ENCODE measurements at regions not wholly inside any gene's neighbourhood (a gene's known extent, or its start where the extent isn't known, plus 50 kb on each side); places are given as distances from the start of the nearest gene placed in this dataset.

DNA sequence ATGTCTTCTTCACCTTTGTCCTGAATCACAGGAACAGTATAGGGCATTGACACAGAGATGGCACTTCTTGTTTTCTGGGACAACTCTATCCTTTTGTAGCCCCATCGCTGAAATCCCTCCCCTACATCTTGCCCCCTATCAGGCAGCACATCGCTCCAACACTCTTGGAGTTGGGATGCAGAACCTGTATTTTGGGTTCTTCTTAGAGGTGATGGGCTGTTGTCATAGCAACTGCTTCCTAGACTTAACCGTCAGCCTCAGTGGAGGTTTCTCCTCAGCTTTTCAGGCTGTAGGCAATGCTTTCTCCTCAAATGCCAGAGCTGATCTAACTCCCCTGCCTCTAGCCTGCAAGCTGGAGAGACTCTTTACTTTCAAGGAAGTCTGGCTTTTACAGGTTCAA, 99.9 kb upstream of the SPRED2 start:
- DNase-seq (no peak), ATAC-seq (no peak)

DNA sequence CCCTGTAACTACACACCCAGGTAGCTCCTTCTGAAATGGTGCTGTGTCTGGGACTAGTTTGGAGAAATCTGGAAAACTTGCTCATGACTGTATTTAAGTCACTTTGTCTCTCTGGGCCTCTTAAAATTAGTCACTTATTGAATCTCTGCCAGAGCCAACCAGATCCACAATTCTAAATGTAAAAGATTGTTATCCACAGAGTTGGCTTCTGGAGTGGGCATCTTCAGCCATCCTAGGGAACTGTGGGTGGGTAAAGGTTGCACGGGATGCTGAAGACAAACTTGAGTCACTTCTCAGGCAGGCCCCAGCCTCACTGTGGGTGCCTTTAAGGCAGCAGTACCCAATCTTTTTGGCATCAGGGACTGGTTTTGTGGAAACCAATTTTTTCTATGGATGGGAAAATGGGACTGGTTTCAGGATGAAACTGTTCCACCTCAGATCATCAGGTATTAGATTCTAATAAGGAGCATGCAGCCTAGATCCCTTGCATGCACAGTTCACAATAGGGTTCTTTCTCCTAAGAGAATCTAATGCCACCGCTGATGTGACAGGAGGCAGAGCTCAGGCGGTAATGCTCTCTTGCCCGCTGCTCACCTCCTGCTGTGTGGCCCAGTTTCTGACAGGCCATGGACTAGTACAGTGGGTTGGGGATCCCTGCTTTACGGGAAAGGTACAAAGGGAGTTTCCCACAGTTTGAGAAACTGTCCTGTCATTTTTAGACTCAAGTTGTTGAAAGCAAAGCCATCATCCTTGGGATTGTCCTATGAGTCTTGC, 98.3 kb upstream of the SPRED2 start:
- ATAC-seq = no peak
- no peak for DNase-seq

DNA sequence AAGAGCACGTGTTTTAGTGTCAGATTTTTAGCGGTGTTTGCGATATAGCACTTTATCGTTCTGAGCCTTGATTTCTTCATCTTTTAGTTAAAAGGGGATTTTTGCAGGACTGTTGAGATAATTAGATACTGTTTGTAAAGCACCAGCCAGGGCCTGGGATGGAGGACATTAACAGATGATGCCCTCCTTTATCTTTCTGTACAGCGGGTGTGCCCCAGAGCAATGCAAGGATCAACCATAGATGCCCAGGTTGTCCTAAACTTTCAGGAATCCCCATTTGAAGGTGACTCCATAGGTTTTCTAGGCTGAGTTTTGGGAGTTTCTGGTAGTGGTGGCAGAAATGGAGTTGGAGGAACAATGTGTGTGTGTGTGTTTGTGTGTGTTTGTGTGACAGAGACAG, 97.0 kb upstream of the SPRED2 start:
- ATAC-seq = no peak
- no peak for DNase-seq

DNA sequence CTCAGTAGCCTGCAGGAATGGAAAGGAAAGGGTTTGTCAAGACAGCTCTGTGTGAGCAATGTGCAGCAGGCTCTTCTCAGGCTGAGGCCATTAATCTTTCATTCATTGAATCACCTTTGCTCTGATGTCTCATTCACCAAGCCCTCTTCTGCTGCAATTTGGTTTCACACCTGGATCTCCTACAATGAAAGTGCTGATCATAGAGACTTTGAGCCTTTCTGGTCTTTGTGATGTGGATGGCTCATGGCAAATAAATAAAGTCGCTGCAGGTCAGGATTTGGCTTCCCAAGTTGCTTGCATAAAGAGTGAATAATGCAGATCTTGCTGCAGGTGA, 95.8 kb upstream of the SPRED2 start:
- no peak for DNase-seq
- ATAC-seq = no peak

DNA sequence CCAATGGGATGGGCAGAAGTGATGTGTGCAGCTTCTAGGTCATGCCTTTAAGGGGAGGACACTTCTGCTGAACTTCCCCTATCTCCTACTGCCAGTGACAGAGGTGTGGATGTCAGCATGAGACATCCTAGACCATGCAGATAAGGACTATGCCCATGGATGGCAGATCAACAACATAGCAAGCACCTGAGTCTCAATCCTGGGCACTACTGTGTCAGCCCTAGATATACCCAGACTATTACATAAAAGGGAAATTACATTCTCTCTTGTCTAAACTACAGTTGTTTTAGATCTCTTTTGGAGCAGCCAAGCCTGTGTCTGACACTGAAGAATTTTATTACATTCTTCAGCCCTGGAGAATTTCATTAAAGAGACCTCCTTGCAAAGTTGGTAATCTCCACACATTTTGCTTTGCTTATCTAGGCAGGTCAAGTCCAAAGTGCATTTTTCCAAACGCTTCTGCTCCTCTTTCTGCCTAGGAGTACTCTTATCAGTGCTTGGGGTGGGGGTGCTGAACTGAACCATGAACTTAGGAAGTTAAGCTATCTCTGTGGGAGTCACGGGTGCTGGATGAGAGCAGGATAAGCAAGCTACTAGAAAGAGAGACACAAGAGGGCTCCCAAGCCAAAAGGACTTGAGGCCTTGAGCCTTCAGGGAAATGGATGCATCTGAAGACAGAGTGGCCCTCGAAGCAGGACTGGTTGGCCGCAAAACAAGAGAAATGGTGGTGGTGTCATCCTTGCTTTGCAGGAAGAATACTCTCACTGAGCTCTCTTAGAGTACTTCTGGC, 95.2 kb upstream of the SPRED2 start:
- no peak for DNase-seq

DNA sequence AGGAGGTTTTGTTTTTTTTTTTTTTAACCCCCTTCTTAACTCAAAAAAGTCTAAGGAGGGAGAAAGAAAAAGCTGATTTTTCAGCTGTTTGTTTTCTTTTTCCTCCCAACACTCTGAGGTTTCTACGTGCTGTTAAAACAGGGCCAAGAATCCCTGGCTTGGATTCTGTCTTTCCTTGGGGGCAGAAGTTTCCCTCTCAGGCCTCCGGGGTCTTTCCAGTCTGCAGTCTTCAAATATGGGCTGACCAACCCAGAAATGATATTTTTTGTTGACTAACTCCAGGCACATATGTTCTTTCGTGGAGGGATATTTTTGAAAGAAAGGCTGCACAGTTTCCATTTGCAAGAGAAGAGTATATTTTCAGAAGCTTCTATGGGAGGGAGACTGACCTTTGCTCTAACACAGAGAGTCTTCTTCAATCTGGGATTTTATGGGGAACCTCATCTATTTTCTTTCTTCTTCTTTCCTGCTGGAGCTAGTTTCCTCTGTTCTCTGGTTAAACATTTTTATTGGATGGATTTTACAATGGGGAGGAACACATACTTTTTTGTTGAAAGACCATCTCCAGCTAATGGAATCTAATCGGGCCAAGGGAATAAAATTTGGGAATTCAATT, 93.3 kb upstream of the SPRED2 start:
- no peak for ATAC-seq
- DNase-seq = no peak

More for the DNA sequence above, 95.2 kb upstream of the SPRED2 start:
- ATAC-seq = peak; percentile 23

DNA sequence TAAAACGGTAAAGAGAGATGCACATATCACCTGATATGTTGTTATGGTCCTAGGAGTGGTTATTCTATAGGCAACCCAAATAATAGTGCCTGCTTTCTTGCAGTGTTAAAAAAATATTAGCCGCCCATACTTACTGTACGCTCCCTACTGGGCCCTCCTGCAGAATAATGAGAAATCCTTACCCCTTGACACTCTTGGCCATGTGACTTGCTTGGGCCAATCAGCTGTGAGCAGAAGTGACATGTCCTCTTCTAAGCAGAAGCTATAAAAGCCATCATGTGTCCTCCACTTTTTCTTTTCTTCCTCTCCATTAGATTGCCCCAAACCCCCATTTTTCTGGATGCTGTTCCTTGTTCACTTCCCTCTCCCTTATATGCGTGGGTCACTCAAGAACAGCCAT, 90.5 kb upstream of the SPRED2 start:
- DNase-seq = no peak
- no peak for ATAC-seq

DNA sequence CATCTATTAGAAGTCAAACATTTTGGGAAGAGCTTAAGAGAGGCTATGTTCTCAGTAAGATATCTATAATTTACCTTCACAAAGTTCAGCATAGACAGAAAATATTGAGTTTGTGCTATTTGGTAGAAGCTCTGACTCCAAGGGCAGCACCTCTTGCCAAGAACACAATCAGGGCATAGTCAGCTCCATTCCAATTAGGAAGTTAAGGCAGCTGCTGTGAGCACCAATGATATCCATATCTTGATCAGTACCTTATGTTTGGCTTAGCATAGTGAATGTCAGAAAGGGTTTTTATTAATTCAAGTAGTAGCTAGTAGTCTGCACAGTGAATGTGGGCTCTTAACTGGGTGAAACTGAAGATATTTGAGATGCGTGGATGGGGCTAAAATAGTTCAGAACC, 86.4 kb upstream of the SPRED2 start:
- ATAC-seq (no peak), DNase-seq (no peak)

DNA sequence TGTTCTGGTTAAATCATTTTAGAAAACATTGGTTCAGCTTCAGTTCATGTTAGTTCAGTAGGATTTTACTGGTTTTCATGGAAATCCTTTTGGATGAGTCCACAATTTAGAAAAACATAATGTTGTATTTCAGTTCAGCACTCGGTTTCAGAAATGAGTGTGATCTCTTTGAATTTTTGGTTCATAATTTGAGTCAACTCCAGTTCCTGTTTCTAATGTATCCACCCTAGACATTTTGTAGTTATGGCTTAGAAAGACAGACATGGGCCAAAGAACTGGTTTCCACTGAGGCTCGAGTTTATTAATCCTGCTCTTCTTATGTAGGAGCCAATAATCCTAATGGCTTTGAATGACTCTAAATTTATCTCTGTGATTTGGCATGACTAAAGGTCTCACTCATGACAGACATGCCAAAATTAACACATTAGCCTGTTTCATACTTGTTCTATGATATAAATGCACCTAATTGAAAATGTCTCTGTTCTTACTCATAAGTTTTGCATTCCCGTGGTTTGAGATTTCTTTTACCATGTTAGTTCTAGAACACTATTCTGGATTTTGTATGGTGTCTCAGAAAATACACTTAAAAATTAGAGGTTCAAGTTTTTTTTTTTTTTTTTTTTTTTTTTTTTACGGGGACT, 82.3 kb upstream of the SPRED2 start:
- no peak for DNase-seq
- ATAC-seq = no peak

DNA sequence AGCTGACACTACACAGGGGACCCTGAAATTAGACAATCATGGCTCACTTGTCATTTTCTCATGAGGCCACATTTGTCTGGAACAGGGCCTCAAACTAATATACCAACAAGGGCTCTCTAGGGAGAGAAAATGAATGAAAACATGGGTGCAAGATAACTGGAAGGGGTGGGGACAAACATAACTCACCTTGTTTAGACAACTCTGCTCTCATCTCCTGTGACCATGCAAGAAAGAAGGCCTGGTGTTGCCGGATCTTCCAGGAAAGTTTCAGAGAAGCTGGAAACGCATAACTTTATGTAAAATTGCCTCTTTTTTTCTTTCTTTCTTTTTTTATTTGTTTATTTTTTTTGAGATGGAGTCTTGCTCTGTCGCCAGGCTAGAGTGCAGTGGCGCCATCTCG, 80.4 kb upstream of the SPRED2 start:
- ATAC-seq (no peak), DNase-seq (no peak)

DNA sequence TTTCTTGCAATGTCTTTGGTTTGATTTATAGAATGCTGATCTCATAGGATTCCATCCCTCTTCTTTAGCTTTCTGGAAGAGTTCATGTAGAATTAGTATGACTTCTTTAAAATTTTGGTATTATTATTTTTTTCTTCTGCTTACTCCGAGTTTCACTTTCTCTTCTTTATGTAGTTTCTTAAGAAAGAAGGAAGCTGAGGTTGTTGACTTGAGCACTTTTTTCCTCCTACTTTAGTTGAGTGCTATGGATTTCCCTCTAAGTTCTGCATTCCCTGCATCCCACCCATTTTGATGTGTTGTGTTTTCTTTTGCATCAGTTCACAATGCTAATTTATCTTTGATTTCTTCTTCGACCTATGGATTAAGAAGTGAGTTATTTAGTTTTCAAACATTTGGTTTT, 78.9 kb upstream of the SPRED2 start:
- no peak for ATAC-seq
- DNase-seq = no peak

DNA sequence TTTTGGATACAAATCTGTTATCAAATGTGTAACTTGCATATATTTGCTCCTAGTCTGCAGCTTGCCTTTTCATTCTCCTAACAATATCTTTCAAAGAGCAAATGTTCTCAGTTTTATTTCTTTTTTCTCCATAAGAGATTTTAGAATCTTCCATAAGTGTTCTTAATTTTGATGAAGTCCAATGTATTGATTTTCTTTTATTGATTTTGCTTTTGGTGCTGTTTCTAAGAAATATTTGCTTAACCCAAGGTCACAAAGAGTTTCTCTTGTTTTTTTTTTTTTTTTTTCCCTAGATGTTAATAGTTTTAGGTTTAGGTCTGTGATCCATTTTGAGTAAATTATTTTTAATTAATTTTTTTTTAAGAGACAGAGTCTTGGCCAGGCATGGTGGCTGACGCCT, 75.8 kb upstream of the SPRED2 start:
- ATAC-seq = no peak
- DNase-seq = no peak

DNA sequence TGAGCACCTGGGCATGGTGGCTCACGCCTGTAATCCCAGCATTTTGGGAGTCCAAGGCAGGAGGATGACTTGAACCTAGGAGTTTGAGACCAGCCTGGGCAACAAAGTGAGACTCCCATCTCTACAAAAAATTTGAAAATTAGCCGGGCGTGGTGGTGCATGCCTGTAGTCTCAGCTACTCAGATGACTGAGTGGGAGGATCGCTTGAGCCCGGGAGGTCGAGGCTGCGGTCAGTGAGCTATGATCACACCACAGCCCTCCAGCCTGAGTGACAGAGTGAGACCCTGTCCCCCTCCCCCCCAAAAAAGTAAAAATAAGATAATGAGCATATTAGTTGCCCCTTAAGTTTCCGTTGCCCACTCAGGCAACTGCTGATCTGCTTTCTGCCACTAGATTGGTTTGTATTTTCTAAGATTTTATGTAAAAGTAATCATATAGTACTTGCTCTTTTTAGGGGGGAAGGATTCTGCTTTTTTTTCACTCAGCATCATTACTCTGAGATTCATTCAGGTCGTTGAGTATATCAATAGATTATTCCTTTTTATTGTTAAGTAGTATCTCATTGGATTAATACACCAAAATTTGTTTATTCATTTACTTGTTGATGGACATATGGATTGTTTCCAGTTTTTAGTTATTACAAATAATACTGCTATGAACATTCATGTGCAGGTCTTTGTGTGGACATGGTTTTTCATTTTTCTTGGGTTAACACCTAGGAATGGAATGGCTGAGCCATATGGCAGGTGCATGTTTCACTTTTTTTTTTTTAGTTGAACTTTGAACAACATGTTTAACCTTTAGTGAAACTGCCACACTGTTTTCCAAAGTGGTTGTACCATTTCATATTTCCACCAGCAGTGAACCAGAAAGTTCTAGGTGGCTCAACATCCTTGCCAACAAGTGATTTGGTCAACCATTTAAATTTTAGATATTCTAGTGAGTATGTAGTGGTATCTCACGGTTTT, 75.0 kb upstream of the SPRED2 start:
- ATAC-seq = no peak
- DNase-seq = no peak

DNA sequence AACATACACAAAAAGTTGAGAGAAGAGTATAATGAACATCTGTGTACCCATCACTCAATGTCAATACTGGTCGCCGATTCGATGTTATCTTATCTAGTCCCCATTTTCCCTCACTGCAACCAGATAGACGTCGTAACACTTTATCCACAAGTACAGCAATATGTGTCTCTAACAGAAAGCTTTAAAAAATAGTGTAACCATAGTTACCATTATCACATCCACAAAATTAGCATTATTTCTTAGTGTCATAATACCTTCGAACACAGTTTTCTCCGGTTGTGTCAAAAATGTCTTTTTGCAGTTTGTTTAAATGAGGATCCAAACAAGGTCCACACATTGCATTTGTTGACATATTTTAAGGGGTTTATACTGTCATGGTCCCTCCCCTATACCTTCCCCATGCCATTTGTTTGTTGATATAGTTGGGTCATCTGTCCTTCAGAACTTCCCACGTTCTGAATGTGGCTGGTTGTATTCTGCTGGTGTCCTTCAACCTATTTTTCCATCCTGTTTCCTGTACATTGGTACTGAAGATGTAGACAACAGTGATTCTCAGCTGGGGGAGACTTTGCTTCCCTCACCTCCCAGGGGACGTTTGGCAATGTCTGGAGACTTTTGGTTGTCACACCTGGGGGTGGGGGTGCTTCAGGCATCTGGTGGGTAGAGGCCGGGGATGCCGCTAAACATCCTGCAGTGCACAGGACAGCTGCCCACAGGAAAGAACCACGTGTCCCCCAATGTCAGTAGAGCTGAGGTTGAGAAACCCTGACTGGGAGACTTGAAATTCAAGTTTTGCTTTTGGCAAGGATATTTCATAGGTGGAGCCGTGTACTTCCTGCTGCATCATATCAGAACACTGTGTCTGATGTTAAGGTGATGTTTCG, 72.7 kb upstream of the SPRED2 start:
- DNase-seq (no peak), ATAC-seq (no peak)

DNA sequence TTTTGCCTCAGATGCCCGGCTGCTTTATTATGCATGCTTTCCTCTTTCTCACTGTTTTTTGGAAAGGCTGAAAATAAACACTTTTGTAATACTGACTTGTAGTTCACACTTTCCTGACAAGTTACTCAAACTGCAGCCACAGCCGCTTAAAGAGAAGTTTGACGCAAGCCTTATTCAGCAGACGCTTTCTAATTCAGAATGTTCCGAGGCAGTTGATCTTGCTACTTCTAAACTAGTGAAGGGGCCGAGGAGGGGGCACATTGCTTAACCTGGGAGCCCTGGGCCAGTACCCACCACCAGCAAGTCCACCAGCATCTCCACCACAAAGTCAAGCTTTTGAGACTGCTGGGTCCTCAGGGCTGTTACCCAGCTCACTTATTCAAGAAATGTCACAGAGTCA, 71.8 kb upstream of the SPRED2 start:
- DNase-seq (no peak), ATAC-seq (no peak)

DNA sequence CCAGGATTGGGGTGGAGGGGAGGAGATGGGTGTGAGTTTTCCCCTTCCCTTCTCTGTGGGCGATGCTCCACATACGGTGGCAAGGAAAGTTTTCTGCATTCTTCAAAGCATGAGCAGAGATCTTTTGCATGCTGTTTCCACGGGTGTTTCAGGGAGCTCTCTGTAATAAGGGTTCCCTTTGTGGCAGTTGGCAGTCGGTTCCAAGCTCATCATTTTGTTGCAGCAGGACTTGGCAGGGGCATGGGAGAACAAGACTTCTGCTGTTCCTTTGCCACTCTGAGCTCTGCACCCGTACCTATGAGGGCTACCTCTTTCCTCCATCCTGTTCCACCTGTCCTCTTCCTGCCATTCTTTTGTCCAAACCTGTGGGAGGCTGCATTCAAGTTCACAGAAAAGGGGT, 71.3 kb upstream of the SPRED2 start:
- no peak for ATAC-seq
- DNase-seq = no peak

DNA sequence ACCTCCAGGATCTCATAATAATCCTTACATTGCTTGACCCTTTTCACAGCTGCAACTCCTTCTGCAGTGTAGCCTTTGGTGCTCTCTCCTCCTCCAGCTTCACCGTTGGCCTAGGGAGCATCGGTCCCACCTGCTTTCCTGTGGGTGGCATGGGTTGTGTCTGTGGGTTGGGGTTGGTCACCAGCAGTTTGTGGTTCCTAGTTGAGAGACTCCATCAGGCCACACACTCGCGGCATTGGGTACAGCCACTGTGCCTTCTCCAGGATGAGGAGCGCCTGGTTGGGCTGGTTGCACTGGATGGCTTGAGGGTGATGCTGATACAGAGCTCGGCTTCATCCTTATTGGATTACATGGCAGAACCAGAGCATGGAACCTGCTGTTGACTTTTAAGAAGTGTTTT, 69.4 kb upstream of the SPRED2 start:
- DNase-seq (no peak), ATAC-seq (no peak)

DNA sequence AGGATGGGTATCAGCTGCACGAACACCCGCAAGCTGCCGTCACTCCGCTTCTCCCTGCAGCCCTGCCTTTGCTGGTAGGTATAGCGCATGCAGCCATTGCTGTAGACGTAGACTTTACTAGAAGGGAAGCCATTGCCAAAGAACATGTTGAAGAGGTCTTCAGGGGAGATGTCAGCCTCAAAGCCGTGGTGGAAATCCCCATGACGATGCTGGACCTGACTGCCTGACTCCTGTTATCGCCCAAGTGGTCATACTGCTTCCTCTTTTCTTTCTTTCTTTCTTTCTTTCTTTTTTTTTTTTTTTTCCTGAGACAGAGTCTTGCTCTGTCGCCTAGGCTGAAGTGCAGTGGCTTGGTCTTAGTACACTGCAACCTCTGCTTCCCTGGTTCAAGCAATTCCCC, 68.7 kb upstream of the SPRED2 start:
- ATAC-seq (no peak), DNase-seq (no peak)

DNA sequence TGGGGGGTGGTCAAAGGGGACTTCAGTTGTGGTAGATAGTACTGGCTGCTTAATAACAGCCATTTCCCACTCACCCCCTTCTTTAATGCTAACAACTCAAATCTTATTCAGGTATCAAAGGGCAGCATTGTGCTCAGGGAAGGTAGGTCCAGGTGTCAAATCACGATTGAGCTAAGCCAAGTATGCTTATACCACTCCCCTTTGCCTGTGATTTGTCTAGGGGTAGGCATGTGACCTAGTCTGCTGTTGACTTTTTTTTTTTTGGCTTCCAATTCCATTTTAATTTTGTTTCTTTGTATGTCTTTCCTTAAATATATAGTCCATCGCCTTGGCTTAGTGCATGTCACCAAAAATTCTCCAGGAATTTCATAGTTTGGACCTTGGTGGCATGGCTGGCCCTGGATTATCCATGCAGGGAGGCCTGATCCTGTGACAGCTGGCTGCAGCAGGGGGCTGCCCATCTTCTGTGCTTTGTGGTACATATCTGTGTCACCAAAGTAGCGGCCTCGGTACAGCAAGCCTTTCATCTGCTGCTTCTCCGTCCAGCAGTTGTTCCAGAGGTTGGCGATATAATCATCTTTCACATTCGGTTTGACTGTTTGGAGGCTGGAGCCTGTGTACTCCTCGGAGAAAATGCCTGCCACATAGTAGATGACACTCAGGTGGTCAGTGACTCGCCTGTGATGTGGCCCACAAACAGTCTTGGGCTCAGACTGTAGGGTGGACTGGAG, 68.1 kb upstream of the SPRED2 start:
- ATAC-seq (no peak), DNase-seq (no peak)

DNA sequence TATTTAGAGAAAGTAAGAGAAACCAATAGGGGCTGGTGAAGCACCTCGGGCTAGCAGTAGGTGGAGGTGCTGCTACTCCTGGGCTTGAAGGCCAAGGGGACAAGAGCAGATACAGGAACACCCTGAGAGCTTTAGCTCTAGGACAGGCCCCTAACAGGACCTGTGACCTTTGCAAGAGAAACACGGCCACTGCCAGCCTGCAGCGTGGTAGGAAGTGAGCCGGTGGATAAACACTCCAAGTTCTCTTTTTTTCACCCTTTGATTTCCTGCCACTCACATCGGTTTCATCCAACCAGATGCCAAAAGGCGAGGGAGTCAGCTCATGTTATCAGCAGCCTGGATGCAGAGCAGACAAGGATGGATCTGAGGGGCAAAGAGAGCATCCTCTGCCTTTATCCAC, 66.8 kb upstream of the SPRED2 start:
- no peak for DNase-seq
- no peak for ATAC-seq

All from stimulated activated naive CD8-positive, alpha-beta T cell treated with anti-CD3 and anti-CD28 coated beads, Interleukin-15, Interleukin-2, amounts not matched to agents 100 U/mL and 50 U/mL, for 24 hours (primary cell).